ENCODE measurements at regions not wholly inside any gene's neighbourhood (a gene's known extent, or its start where the extent isn't known, plus 50 kb on each side); places are given as distances from the start of the nearest gene placed in this dataset.

GRCh38 chr18:72325307-72325706, 218.8 kb downstream of the CBLN2 start:
- TF ChIP-seq, protein P1, sequence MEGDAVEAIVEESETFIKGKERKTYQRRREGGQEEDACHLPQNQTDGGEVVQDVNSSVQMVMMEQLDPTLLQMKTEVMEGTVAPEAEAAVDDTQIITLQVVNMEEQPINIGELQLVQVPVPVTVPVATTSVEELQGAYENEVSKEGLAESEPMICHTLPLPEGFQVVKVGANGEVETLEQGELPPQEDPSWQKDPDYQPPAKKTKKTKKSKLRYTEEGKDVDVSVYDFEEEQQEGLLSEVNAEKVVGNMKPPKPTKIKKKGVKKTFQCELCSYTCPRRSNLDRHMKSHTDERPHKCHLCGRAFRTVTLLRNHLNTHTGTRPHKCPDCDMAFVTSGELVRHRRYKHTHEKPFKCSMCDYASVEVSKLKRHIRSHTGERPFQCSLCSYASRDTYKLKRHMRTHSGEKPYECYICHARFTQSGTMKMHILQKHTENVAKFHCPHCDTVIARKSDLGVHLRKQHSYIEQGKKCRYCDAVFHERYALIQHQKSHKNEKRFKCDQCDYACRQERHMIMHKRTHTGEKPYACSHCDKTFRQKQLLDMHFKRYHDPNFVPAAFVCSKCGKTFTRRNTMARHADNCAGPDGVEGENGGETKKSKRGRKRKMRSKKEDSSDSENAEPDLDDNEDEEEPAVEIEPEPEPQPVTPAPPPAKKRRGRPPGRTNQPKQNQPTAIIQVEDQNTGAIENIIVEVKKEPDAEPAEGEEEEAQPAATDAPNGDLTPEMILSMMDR (IDR thresholded peaks at IDR 0.05) = no peak
- no peak for TF ChIP-seq EP300 (IDR thresholded peaks at IDR 0.05)

Data from suprapubic skin (tissue), 3 donors.